HG02642 (cell line): ENCODE measurements at regions not wholly inside any gene's neighbourhood (a gene's known extent, or its start where the extent isn't known, plus 50 kb on each side); places are given as distances from the start of the nearest gene placed in this dataset.

Experiments
- ATAC-seq: cut with Tn5 transposase; IDR thresholded peaks from one replicate; pipeline ENCODE4 v1.9.1; 2021; ENCODE audit warnings: mild to moderate bottlenecking; ENCODE audit not compliant: unreplicated experiment, poor library complexity

- ATAC-seq: no peak
These were observed 167.1 kb upstream of the C1QTNF7 start for GRCh38 chr4:15260758-15261157.

DNA sequence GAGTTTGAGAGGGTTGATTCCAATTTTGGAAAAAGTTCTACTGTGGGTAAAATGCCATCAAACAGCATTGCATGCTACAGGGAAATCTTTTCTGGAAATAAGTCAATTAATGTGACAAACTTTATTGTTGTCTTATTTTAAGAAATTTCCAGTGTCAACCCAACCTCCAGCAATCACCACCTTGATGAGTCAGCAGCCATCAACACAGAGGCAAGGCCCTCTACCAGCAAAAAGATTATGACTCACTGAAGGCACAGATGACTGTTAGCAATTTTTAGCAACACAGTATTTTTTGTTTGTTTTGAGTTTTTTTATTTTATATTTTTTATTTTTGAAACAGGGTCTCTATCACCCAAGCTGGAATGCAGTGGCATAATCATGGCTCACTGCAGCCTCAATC, 165.4 kb upstream of the C1QTNF7 start:
- ATAC-seq: no peak

GRCh38 chr4:15270201-15270600, 157.6 kb upstream of the C1QTNF7 start:
- no peak for ATAC-seq

DNA sequence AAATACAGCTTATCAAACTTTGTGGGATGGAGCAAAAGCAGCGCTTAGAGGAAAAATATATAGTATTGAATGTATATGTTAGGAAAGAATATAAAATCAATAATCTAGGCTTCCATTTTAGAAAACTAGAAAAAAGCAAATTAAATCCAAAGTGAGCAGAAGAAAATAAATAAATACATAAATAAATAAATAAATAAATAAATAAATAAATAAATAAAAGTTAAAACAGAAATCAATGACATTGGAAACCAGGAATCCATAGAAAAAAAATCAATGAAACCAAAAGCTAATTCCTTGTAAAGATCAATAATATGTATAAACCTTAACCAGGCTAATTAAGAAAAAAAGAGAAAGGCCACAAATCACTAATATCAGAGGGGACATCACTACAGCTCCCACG, 141.8 kb upstream of the C1QTNF7 start:
- no peak for ATAC-seq

GRCh38 chr4:15291122-15291521, 136.7 kb upstream of the C1QTNF7 start:
- no peak for ATAC-seq

GRCh38 chr4:15293711-15294110, 134.1 kb upstream of the C1QTNF7 start:
- ATAC-seq: no peak

DNA sequence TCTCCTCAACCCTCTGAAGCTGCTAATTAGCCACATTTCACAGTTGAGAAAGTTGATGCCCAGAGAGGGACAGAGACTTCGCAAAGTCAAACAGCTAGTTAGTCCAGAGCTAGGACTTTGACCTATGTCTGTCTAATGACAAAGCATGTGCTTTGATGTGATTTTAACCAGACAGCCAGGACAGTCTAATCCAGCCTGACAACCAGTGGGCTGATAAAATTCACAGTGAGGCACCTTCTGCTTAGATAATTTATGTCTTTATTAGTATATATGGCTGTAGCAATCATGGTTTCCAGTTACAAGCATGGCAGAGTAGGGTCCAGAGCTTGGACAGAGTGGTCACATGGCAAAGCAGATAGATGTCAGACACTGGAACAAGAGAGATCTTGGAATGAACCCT, 133.6 kb upstream of the C1QTNF7 start:
- no peak for ATAC-seq

GRCh38 chr4:15294832-15295231, 133.0 kb upstream of the C1QTNF7 start:
- no peak for ATAC-seq

- ATAC-seq: no peak
These were observed 132.2 kb upstream of the C1QTNF7 start for GRCh38 chr4:15295421-15296162.

- ATAC-seq: no peak
These were observed 130.5 kb upstream of the C1QTNF7 start for GRCh38 chr4:15297344-15297743.

DNA sequence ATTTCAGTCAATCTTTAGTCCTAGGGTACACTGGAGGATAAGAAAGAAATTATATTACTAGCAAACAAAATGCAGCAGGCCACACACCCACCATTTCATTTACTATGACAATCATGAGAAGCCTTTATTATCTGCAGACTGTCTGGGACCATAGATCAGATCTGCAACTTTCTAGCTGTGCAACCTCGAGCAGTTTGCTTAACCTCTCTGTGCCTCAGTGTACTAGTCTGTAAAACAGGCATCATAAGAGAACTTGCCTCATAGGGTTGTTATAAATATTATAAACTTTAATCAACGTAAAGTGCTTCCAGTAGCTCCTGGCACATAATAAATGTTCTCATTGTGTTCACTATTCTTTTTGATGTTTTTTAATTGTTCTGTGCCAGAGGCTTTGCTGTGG, 128.2 kb upstream of the C1QTNF7 start:
- ATAC-seq: no peak

DNA sequence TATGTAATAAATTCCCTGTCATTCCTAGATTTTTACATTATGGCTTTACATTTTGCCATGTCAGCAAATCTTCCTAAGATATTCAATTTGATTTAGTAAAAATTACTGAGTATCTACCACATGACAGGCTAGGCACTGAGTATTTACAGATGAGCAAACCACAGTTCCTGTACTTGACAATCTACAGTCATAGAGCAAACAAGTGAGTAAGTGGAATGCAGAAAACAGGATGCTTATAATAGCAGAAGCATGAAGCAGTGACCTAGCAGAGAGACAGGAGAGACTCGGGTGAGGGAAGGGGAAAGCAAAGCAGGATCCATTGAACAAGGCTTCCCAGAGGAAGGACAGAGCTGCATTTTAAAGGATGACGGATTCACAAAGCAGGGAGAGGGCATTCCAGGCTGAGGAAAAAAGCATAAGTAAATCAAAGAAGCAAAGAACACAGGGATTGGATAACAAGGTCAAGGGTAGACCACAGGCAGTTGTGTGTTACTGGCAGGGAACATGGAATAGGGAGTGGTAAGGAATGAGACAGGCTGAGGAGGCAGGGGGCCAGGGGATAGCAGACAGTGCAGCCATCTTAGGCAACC, 124.7 kb upstream of the C1QTNF7 start:
- no peak for ATAC-seq

DNA sequence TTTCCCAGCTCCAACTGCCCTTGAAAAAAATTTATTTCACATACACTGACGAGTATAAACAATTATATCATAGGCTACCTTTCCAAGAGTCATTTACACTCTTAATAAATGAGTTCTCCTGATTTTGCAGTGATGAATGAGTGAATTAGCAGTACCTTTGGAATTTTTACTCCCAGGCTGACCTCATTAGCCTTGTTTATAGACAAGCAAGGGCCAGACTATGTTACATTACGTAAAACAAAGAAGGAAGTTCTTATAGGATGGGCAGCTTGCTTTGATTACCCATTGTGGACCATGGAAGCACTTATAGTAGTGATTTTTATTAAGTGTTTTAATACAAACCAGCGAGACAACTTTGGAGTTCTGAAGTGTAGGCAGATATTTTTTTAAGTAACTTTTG, 112.9 kb upstream of the C1QTNF7 start:
- no peak for ATAC-seq

GRCh38 chr4:15317246-15317645, 110.6 kb upstream of the C1QTNF7 start:
- ATAC-seq: no peak

- no peak for ATAC-seq
These were observed 109.0 kb upstream of the C1QTNF7 start for GRCh38 chr4:15318621-15319348.

- no peak for ATAC-seq
These were observed 107.6 kb upstream of the C1QTNF7 start for GRCh38 chr4:15320121-15320678.

GRCh38 chr4:15322006-15322405, 105.8 kb upstream of the C1QTNF7 start:
- no peak for ATAC-seq

- ATAC-seq: no peak
These were observed 101.8 kb upstream of the C1QTNF7 start for GRCh38 chr4:15325987-15326386.

- no peak for ATAC-seq
These were observed 100.2 kb upstream of the C1QTNF7 start for GRCh38 chr4:15327311-15328298.

- no peak for ATAC-seq
These were observed 95.9 kb upstream of the C1QTNF7 start for GRCh38 chr4:15331930-15332329.
